ENCODE measurements at regions not wholly inside any gene's neighbourhood (a gene's known extent, or its start where the extent isn't known, plus 50 kb on each side); places are given as distances from the start of the nearest gene placed in this dataset.

DNA sequence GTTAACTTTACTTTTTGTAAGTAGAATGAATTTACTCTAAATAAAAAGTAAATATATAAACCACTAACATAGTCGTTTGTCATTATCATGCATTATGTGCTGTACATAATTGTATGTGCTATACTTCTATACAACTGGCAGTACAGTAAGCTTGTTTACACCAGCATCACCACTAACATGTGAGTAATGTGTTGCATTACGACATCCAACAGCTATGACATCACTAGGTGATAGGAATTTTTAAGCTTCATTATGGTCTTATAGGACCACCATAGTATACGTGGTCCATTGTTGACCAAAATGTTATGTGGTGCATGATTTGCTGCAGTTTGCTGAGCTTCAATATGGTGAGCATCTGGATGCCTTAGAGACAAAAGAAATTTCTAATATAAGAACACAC lies 819.1 kb upstream of the GRAMD2B start:
- TF ChIP-seq CTCF (IDR thresholded peaks at IDR 0.05) (no peak), POLR2A (IDR thresholded peaks at IDR 0.05) (no peak)

Data from lower leg skin (tissue), 3 donors.